ENCODE measurements at regions not wholly inside any gene's neighbourhood (a gene's known extent, or its start where the extent isn't known, plus 50 kb on each side); places are given as distances from the start of the nearest gene placed in this dataset.

DNA sequence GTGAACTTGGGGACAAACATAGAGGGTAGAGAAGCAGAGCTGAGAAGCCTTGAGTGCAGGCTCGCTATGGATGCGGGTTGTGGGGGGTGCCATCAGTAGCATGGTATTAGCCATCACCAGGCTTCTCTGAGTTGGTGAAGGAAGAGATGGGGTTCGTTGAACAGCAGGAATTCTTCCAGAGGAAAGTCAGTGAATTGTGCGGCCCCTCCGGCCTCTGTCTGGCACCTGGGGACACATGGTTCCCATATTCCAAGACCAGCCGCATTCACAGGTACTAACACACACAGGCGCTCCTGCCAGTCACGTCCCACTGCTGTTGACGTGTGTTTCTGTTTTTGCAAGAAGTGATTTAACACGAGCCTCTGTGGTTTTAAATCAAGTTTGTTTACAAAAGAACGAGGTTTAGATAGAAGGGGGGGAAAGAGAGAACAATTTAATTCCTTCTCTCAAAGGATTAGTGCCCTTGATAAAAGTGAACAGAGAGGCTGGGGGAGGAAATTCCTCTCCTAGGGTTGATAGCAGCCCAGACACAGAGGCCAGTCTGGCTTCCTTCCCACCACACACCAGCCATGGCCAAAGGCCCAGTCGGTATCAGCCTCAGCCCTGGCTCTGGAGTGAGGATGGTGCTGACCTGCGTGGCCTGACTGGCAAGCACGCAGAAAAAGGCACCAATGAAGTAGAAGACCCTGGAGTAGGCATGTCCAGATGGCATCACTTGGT lies 252.6 kb upstream of the IGFBP3 start:
- TF ChIP-seq EP300 (IDR thresholded peaks at IDR 0.05) = no peak
- TF ChIP-seq, protein P1, sequence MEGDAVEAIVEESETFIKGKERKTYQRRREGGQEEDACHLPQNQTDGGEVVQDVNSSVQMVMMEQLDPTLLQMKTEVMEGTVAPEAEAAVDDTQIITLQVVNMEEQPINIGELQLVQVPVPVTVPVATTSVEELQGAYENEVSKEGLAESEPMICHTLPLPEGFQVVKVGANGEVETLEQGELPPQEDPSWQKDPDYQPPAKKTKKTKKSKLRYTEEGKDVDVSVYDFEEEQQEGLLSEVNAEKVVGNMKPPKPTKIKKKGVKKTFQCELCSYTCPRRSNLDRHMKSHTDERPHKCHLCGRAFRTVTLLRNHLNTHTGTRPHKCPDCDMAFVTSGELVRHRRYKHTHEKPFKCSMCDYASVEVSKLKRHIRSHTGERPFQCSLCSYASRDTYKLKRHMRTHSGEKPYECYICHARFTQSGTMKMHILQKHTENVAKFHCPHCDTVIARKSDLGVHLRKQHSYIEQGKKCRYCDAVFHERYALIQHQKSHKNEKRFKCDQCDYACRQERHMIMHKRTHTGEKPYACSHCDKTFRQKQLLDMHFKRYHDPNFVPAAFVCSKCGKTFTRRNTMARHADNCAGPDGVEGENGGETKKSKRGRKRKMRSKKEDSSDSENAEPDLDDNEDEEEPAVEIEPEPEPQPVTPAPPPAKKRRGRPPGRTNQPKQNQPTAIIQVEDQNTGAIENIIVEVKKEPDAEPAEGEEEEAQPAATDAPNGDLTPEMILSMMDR (IDR thresholded peaks at IDR 0.05) = no peak
